WTC11 (cell line): ENCODE measurements at regions not wholly inside any gene's neighbourhood (a gene's known extent, or its start where the extent isn't known, plus 50 kb on each side); places are given as distances from the start of the nearest gene placed in this dataset.

ENCODE experiments used
- ATAC-seq: fragments of 200-7000 bp; cut with Tn5 transposase; 2 replicates; pipeline ENCODE4 v1.10.0; 2021; ENCODE audit warnings: mild to moderate bottlenecking, moderate library complexity
- CTCF ChIA-PET: fragments of 300-600 bp; sonication (Branson Sonifier 250); formaldehyde crosslinking; loops from one replicate; lab custom pipeline; 2021; ENCODE audit warnings: antibody characterized with exemption; lab: Charles Lee
- POLR2A ChIA-PET: fragments of 350-600 bp; sonication (Branson Sonifier 250); formaldehyde crosslinking; loops from one replicate; lab custom pipeline; 2021; ENCODE audit warnings: antibody characterized with exemption; lab: Charles Lee
- DNase-seq: peaks from one replicate; pipeline ENCODE4 v3.0.0; 2021; ENCODE audit warnings: low spot score
- H3K27ac Mint-ChIP-seq: 2 replicates; pipeline ENCODE4 v1.8.0; 2021; ENCODE audit warnings: mixed read lengths
- H3K27me3 Mint-ChIP-seq: 2 replicates; pipeline ENCODE4 v1.8.0; 2021; ENCODE audit warnings: low read depth, mild to moderate bottlenecking, moderate library complexity, mixed read lengths
- H3K36me3 Mint-ChIP-seq: 2 replicates; pipeline ENCODE4 v1.8.0; 2021; ENCODE audit warnings: mixed read lengths
- H3K4me1 Mint-ChIP-seq: 2 replicates; pipeline ENCODE4 v1.8.0; 2022; ENCODE audit warnings: mixed read lengths
- H3K4me3 Mint-ChIP-seq: 2 replicates; pipeline ENCODE4 v1.8.0; 2021; ENCODE audit warnings: mild to moderate bottlenecking, moderate library complexity, mixed read lengths
- H3K9me3 Mint-ChIP-seq: 2 replicates; pipeline ENCODE4 v1.8.0; 2021; ENCODE audit warnings: mixed read lengths
- ATF1 ChIP-seq: sonication (generic); formaldehyde crosslinking; IDR thresholded peaks from 2 replicates; pipeline ENCODE4 v1.8.1; 2023; ENCODE audit warnings: mild to moderate bottlenecking, moderate library complexity, missing genetic modification reagents
- CDX4 ChIP-seq: fragments of 250-450 bp; sonication (Bioruptor Pico); IDR thresholded peaks from 2 replicates; pipeline ENCODE4 v1.9.0; 2021; ENCODE audit warnings: moderate library complexity, mild to moderate bottlenecking, inconsistent platforms, borderline replicate concordance
- E2F4 ChIP-seq: sonication (generic); formaldehyde crosslinking; IDR thresholded peaks from 2 replicates; pipeline ENCODE4 v1.8.1; 2022; ENCODE audit warnings: low read depth, mild to moderate bottlenecking, moderate library complexity, missing genetic modification reagents, borderline replicate concordance
- ETV6 ChIP-seq: sonication (generic); formaldehyde crosslinking; IDR thresholded peaks from 2 replicates; pipeline ENCODE4 v1.8.1; 2022; ENCODE audit warnings: mild to moderate bottlenecking, missing genetic modification reagents
- FOXJ3 ChIP-seq: sonication (generic); formaldehyde crosslinking; IDR thresholded peaks from 2 replicates; pipeline ENCODE4 v1.9.0; 2021; ENCODE audit warnings: missing genetic modification reagents, mild to moderate bottlenecking, borderline replicate concordance
- FOXP1 ChIP-seq: sonication (generic); formaldehyde crosslinking; IDR thresholded peaks from 2 replicates; pipeline ENCODE4 v1.8.0; 2022; ENCODE audit warnings: missing genetic modification reagents, mild to moderate bottlenecking, moderate library complexity, borderline replicate concordance
- FOXP4 ChIP-seq: sonication (generic); formaldehyde crosslinking; IDR thresholded peaks from 2 replicates; pipeline ENCODE4 v1.8.0; 2022; ENCODE audit warnings: mild to moderate bottlenecking, missing genetic modification reagents
- GABPB1 ChIP-seq: sonication (generic); formaldehyde crosslinking; IDR thresholded peaks from 2 replicates; pipeline ENCODE4 v1.8.1; 2023; ENCODE audit warnings: mild to moderate bottlenecking, missing genetic modification reagents
- HMGXB4 ChIP-seq: sonication (generic); formaldehyde crosslinking; IDR thresholded peaks from 2 replicates; pipeline ENCODE4 v1.8.1; 2023; ENCODE audit warnings: mild to moderate bottlenecking, moderate library complexity, missing genetic modification reagents
- KAT7 ChIP-seq: sonication (generic); formaldehyde crosslinking; IDR thresholded peaks from 2 replicates; pipeline ENCODE4 v1.8.1; 2023; ENCODE audit warnings: missing genetic modification reagents, mild to moderate bottlenecking, borderline replicate concordance
- NFATC4 ChIP-seq: fragments of 250-450 bp; sonication (Bioruptor Pico); IDR thresholded peaks from 2 replicates; pipeline ENCODE4 v1.9.0; 2021; ENCODE audit warnings: mild to moderate bottlenecking
- TCF7 ChIP-seq: sonication (generic); formaldehyde crosslinking; IDR thresholded peaks from 2 replicates; pipeline ENCODE4 v1.8.0; 2022; ENCODE audit warnings: mild to moderate bottlenecking, low read depth, missing genetic modification reagents, moderate library complexity
- TEAD1 ChIP-seq: sonication (generic); formaldehyde crosslinking; IDR thresholded peaks from 2 replicates; pipeline ENCODE4 v1.8.0; 2022; ENCODE audit warnings: mild to moderate bottlenecking, missing genetic modification reagents
- TEAD4 ChIP-seq: sonication (generic); formaldehyde crosslinking; IDR thresholded peaks from 2 replicates; pipeline ENCODE4 v1.8.0; 2022; ENCODE audit warnings: mild to moderate bottlenecking, missing genetic modification reagents
- ZBTB21 ChIP-seq: sonication (generic); formaldehyde crosslinking; IDR thresholded peaks from 2 replicates; pipeline ENCODE4 v1.8.1; 2023; ENCODE audit warnings: mild to moderate bottlenecking, missing genetic modification reagents, borderline replicate concordance
- ZNF416 ChIP-seq: fragments of 250-450 bp; sonication (Bioruptor Pico); IDR thresholded peaks from 2 replicates; pipeline ENCODE4 v1.9.0; 2021; ENCODE audit warnings: mild to moderate bottlenecking, inconsistent platforms
- ZNF423 ChIP-seq: fragments of 250-450 bp; sonication (Bioruptor Pico); IDR thresholded peaks from 2 replicates; pipeline ENCODE4 v2.1.2; 2022; ENCODE audit warnings: mild to moderate bottlenecking, moderate library complexity
- ZNF425 ChIP-seq: fragments of 250-450 bp; sonication (Bioruptor Pico); conservative IDR thresholded peaks from 2 replicates; pipeline ENCODE4 v1.9.0; 2021; ENCODE audit warnings: mild to moderate bottlenecking

- TF ChIP-seq FOXP4 (no peak), CDX4 (CRISPR knock-in tag) (no peak), TCF7 (CRISPR knock-in tag) (no peak), E2F4 (CRISPR knock-in tag) (no peak), FOXJ3 (CRISPR knock-in tag) (no peak), ZNF425 (CRISPR knock-in tag) (no peak), TEAD4 (CRISPR knock-in tag) (no peak), FOXP1 (CRISPR knock-in tag) (no peak)
- TF ChIP-seq, all 79 proteins: peak for 0
These were observed 253.8 kb upstream of the CADM1 start (continued) for GRCh38 chr11:115758011-115758410.

GRCh38 chr11:115751243-115752015 lies 247.2 kb upstream of the CADM1 start:
- Mint-ChIP-seq H3K27ac (no peak overlapping the region), H3K36me3 (no peaks in the 10 kb centered on the region), H3K4me3 (no peak overlapping the region), H3K27me3 (peaks cover 34% of the 10 kb centered on the region), H3K9me3 (no peaks in the 10 kb centered on the region), H3K4me1 (peaks cover 8% of the 10 kb centered on the region)
- ChIA-PET POLR2A (interaction anchor here (0.6 kb wide), 1 partner anchor 43 kb away, joined by 3 read pairs; no protein-coding TSS in a partner anchor), CTCF (interaction anchor here (1.0 kb wide), 1 partner anchor 238 kb away, joined by 3 read pairs; no protein-coding TSS in a partner anchor)
- no peak for TF ChIP-seq ZNF423 (CRISPR knock-in tag)
- no peak for TF ChIP-seq ETV6 (CRISPR knock-in tag)
- ATAC-seq (peak; percentile 50), DNase-seq (no peak)

GRCh38 chr11:115745610-115746512 lies 241.6 kb upstream of the CADM1 start:
- Mint-ChIP-seq H3K27me3 (peaks cover 40% of the 10 kb centered on the region), H3K36me3 (no peaks in the 10 kb centered on the region), H3K9me3 (no peaks in the 10 kb centered on the region), H3K4me1 (peaks cover 43% of the 10 kb centered on the region), H3K4me3 (no peak overlapping the region), H3K27ac (no peak overlapping the region)
- ChIA-PET POLR2A (no interaction called here), CTCF (interaction anchor here (1.0 kb wide), 1 partner anchor 14 kb away, joined by 6 read pairs; no protein-coding TSS in a partner anchor)
- ATAC-seq (no peak), DNase-seq (no peak)
- TF ChIP-seq KAT7 (CRISPR knock-in tag): no peak
- TF ChIP-seq ZBTB21: no peak
- TF ChIP-seq ZNF416 (CRISPR knock-in tag): no peak
- TF ChIP-seq TEAD1 (CRISPR knock-in tag): no peak
- TF ChIP-seq NFATC4 (CRISPR knock-in tag): no peak
- TF ChIP-seq GABPB1: no peak
- TF ChIP-seq ATF1: no peak
- TF ChIP-seq HMGXB4 (CRISPR knock-in tag): no peak
- no peak for TF ChIP-seq E2F4 (CRISPR knock-in tag)
